HG03097 (cell line): ENCODE measurements at regions not wholly inside any gene's neighbourhood (a gene's known extent, or its start where the extent isn't known, plus 50 kb on each side); places are given as distances from the start of the nearest gene placed in this dataset.

Source experiments
- ATAC-seq: cut with Tn5 transposase; IDR thresholded peaks from one replicate; pipeline ENCODE4 v1.9.1; 2021; ENCODE audit not compliant: unreplicated experiment, low FRiP score

- ATAC-seq: no peak
Measured at GRCh38 chr1:56395776-56396175, 183.6 kb downstream of the PLPP3 start.

GRCh38 chr1:56394298-56394697, 185.1 kb downstream of the PLPP3 start:
- ATAC-seq: no peak

- no peak for ATAC-seq
Measured at GRCh38 chr1:56390934-56391731, 188.2 kb downstream of the PLPP3 start.

GRCh38 chr1:56390232-56390867, 189.0 kb downstream of the PLPP3 start:
- no peak for ATAC-seq

GRCh38 chr1:56389813-56390212, 189.6 kb downstream of the PLPP3 start:
- no peak for ATAC-seq

GRCh38 chr1:56387071-56387740, 192.2 kb downstream of the PLPP3 start:
- ATAC-seq: no peak

GRCh38 chr1:56385314-56385713, 194.0 kb downstream of the PLPP3 start:
- ATAC-seq: no peak

GRCh38 chr1:56382929-56383328, 196.4 kb downstream of the PLPP3 start:
- ATAC-seq: no peak

- no peak for ATAC-seq
Measured at GRCh38 chr1:56380531-56380930, 198.8 kb downstream of the PLPP3 start.

- no peak for ATAC-seq
Measured at GRCh38 chr1:56378341-56379070, 200.9 kb downstream of the PLPP3 start.

- no peak for ATAC-seq
Measured at GRCh38 chr1:56377431-56377830, 201.9 kb downstream of the PLPP3 start.

- ATAC-seq: no peak
Measured at GRCh38 chr1:56376188-56376984, 203.0 kb downstream of the PLPP3 start.

- no peak for ATAC-seq
Measured at GRCh38 chr1:56375326-56375804, 204.0 kb downstream of the PLPP3 start.

GRCh38 chr1:56374026-56374974, 205.1 kb downstream of the PLPP3 start:
- no peak for ATAC-seq

- no peak for ATAC-seq
Measured at GRCh38 chr1:56370513-56370912, 208.8 kb downstream of the PLPP3 start.

- ATAC-seq: no peak
Measured at GRCh38 chr1:56363007-56363770, 216.2 kb downstream of the PLPP3 start.

- no peak for ATAC-seq
Measured at GRCh38 chr1:56360021-56360420, 219.3 kb downstream of the PLPP3 start.

- ATAC-seq: no peak
Measured at GRCh38 chr1:56359056-56359455, 220.3 kb downstream of the PLPP3 start.
